DND-41 (cell line): ENCODE measurements at regions not wholly inside any gene's neighbourhood (a gene's known extent, or its start where the extent isn't known, plus 50 kb on each side); places are given as distances from the start of the nearest gene placed in this dataset.

ENCODE experiments used
- ATAC-seq: fragments of 200-7000 bp; cut with Tn5 transposase; 3 replicates; pipeline ENCODE4 v1.9.1; 2021; ENCODE audit warnings: low read depth; ENCODE audit not compliant: insufficient read depth
- DNase-seq: peaks from one replicate; pipeline ENCODE4 v3.0.0-alpha.2; 2020
- H2AFZ ChIP-seq: 2 replicates; pipeline ENCODE4 v1.6.0; 2012; ENCODE audit warnings: low read depth, low read length
- H3K27ac ChIP-seq: 2 replicates; pipeline ENCODE4 v1.5.1; 2012; ENCODE audit warnings: low read length, inconsistent platforms
- H3K27me3 ChIP-seq: fragments of 200-600 bp; sonication (generic); 2 replicates; pipeline ENCODE4 v1.6.0; 2012; ENCODE audit warnings: low read length, mild to moderate bottlenecking, inconsistent platforms; ENCODE audit not compliant: insufficient read depth, poor library complexity
- H3K36me3 ChIP-seq: 2 replicates; pipeline ENCODE4 v1.5.1; 2012; ENCODE audit warnings: low read length, inconsistent platforms; ENCODE audit not compliant: insufficient read depth
- H3K4me1 ChIP-seq: 2 replicates; pipeline ENCODE4 v1.5.1; 2012; ENCODE audit warnings: mild to moderate bottlenecking, low read length; ENCODE audit not compliant: insufficient read depth
- H3K4me2 ChIP-seq: 2 replicates; pipeline ENCODE4 v1.6.0; 2012; ENCODE audit warnings: mild to moderate bottlenecking, moderate library complexity, low read length, inconsistent platforms; ENCODE audit not compliant: insufficient read depth
- H3K4me3 ChIP-seq, 2 experiments: fragments of 200-600 bp in 1 of 2; shearing (Covaris generic) in 1 of 2; 2 replicates each; pipeline ENCODE4 v1.5.1; 2012 to 2016; ENCODE audit warnings: inconsistent platforms in 2 of 2, low read length in 2 of 2, mild to moderate bottlenecking in 2 of 2, low read depth in 1 of 2, moderate library complexity in 1 of 2
- H3K79me2 ChIP-seq: 2 replicates; pipeline ENCODE4 v1.6.0; 2012; ENCODE audit warnings: low read length, inconsistent platforms; ENCODE audit not compliant: insufficient read depth
- H3K9ac ChIP-seq: 2 replicates; pipeline ENCODE4 v1.6.0; 2012; ENCODE audit warnings: low read depth, mild to moderate bottlenecking, inconsistent platforms, low read length, moderate library complexity
- H3K9me3 ChIP-seq: 2 replicates; pipeline ENCODE4 v1.5.1; 2012; ENCODE audit warnings: low read length, moderate library complexity, mild to moderate bottlenecking, inconsistent platforms; ENCODE audit not compliant: insufficient read depth, severe bottlenecking
- H4K20me1 ChIP-seq: 2 replicates; pipeline ENCODE4 v1.6.0; 2012; ENCODE audit warnings: low read length; ENCODE audit not compliant: insufficient read depth
- EZH2 ChIP-seq: IDR thresholded peaks from 3 replicates; pipeline ENCODE4 v1.6.1; 2012; ENCODE audit warnings: borderline replicate concordance, low read depth, mild to moderate bottlenecking, moderate library complexity, low read length, inconsistent platforms; ENCODE audit not compliant: severe bottlenecking
- TF ChIP-seq, protein P1 (sequence below): IDR thresholded peaks from 2 replicates; pipeline ENCODE4 v1.5.1; 2012; ENCODE audit warnings: borderline replicate concordance, low read length, moderate library complexity, mild to moderate bottlenecking; ENCODE audit not compliant: poor library complexity, severe bottlenecking; ENCODE audit errors: extremely low read depth

GRCh38 chr3:72584262-72584661 lies 264.0 kb downstream of the SHQ1 start:
- H3K27me3 ChIP-seq = no peaks in the 10 kb centered on the region
- DNase-seq (no peak), ATAC-seq (no peak)
- no peak overlapping the region for H2AFZ ChIP-seq
- H3K27ac ChIP-seq = no peak overlapping the region
- no peaks in the 10 kb centered on the region for H3K36me3 ChIP-seq
- H3K4me2 ChIP-seq = no peak overlapping the region
- no peaks in the 10 kb centered on the region for H3K9me3 ChIP-seq
- no peaks in the 10 kb centered on the region for H3K4me1 ChIP-seq
- H3K79me2 ChIP-seq = no peaks in the 10 kb centered on the region
- no peaks in the 10 kb centered on the region for H4K20me1 ChIP-seq
- H3K4me3 ChIP-seq = no peak overlapping the region
- no peak overlapping the region for H3K9ac ChIP-seq
- TF ChIP-seq, protein P1, sequence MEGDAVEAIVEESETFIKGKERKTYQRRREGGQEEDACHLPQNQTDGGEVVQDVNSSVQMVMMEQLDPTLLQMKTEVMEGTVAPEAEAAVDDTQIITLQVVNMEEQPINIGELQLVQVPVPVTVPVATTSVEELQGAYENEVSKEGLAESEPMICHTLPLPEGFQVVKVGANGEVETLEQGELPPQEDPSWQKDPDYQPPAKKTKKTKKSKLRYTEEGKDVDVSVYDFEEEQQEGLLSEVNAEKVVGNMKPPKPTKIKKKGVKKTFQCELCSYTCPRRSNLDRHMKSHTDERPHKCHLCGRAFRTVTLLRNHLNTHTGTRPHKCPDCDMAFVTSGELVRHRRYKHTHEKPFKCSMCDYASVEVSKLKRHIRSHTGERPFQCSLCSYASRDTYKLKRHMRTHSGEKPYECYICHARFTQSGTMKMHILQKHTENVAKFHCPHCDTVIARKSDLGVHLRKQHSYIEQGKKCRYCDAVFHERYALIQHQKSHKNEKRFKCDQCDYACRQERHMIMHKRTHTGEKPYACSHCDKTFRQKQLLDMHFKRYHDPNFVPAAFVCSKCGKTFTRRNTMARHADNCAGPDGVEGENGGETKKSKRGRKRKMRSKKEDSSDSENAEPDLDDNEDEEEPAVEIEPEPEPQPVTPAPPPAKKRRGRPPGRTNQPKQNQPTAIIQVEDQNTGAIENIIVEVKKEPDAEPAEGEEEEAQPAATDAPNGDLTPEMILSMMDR = no peak
- no peak for TF ChIP-seq EZH2

- H2AFZ ChIP-seq = no peak overlapping the region
- H3K27ac ChIP-seq = no peak overlapping the region
- H3K79me2 ChIP-seq = no peaks in the 10 kb centered on the region
- H3K4me1 ChIP-seq = no peaks in the 10 kb centered on the region
- no peak overlapping the region for H3K4me2 ChIP-seq
- no peaks in the 10 kb centered on the region for H3K27me3 ChIP-seq
- no peak for TF ChIP-seq EZH2
- TF ChIP-seq, protein P1 = no peak
- DNase-seq = no peak
- H3K9me3 ChIP-seq = no peaks in the 10 kb centered on the region
- no peak overlapping the region for H3K9ac ChIP-seq
- no peak overlapping the region for H3K4me3 ChIP-seq
- no peaks in the 10 kb centered on the region for H3K36me3 ChIP-seq
- no peak for ATAC-seq
- no peaks in the 10 kb centered on the region for H4K20me1 ChIP-seq
These were observed 265.3 kb downstream of the SHQ1 start for GRCh38 chr3:72582963-72583362.

- H3K27ac ChIP-seq = no peak overlapping the region
These were observed 265.9 kb downstream of the SHQ1 start for GRCh38 chr3:72582211-72582878.

More at GRCh38 chr3:72582211-72582878, 265.9 kb downstream of the SHQ1 start:
- Histone ChIP-seq H3K9me3 (no peaks in the 10 kb centered on the region), H3K9ac (no peak overlapping the region), H2AFZ (no peak overlapping the region), H3K36me3 (no peaks in the 10 kb centered on the region), H3K27me3 (no peaks in the 10 kb centered on the region), H4K20me1 (no peaks in the 10 kb centered on the region), H3K79me2 (no peaks in the 10 kb centered on the region), H3K4me1 (no peaks in the 10 kb centered on the region), H3K4me2 (no peak overlapping the region), H3K4me3 (no peak overlapping the region)
- TF ChIP-seq, protein P1 = no peak
- no peak for TF ChIP-seq EZH2
- DNase-seq = no peak
- ATAC-seq = no peak
